Esophagus squamous epithelium (tissue), 5 donors: ENCODE measurements at regions not wholly inside any gene's neighbourhood (a gene's known extent, or its start where the extent isn't known, plus 50 kb on each side); places are given as distances from the start of the nearest gene placed in this dataset.

Experiments used
- DNase-seq: peaks from one replicate; lab custom pipeline; 2025; lab: John Stamatoyannopoulos, UW
- H3K27ac ChIP-seq, 4 donors: fragments of 200-600 bp; sonication (generic); one replicate each; pipeline ENCODE4 v1.5.1; 2016 to 2019; ENCODE audit warnings: mild to moderate bottlenecking in 1 of 4
- H3K27me3 ChIP-seq, 4 donors: fragments of 200-600 bp; sonication (generic); 1 replicate in 3 of 4; 2 replicates in 1 of 4; pipeline versions ENCODE4 v1.5.1 to v1.6.0; 2017 to 2021; ENCODE audit warnings: antibody characterized with exemption in 1 of 4
- H3K36me3 ChIP-seq, 3 donors: fragments of 200-600 bp; sonication (generic); one replicate each; pipeline ENCODE4 v1.5.1; 2016 to 2019
- H3K4me1 ChIP-seq, 3 donors: fragments of 200-600 bp; sonication (generic); one replicate each; pipeline ENCODE4 v1.5.1; 2017 to 2019
- H3K4me3 ChIP-seq, 4 donors: fragments of 200-600 bp; sonication (generic); 1 replicate in 3 of 4; 2 replicates in 1 of 4; pipeline ENCODE4 v1.5.1; 2016 to 2019; ENCODE audit warnings: mild to moderate bottlenecking in 2 of 4, moderate library complexity in 1 of 4
- H3K9me3 ChIP-seq, 3 donors: fragments of 200-600 bp; sonication (generic); one replicate each; pipeline ENCODE4 v1.5.1; 2016 to 2019
- CTCF ChIP-seq, 6 experiments: fragments of 450-650 bp in 4 of 6; fragments of 200-600 bp in 2 of 6; sonication (generic) in 2 of 6; IDR thresholded peaks; one replicate each; pipeline ENCODE4 v1.5.1; 2016 to 2019; ENCODE audit warnings: antibody characterized with exemption in 6 of 6, mild to moderate bottlenecking in 4 of 6, moderate library complexity in 4 of 6
- POLR2A ChIP-seq, 4 donors: fragments of 450-650 bp; IDR thresholded peaks; one replicate each; pipeline ENCODE4 v1.6.1; 2017; ENCODE audit warnings: antibody characterized with exemption in 4 of 4, mild to moderate bottlenecking in 4 of 4, moderate library complexity in 3 of 4
- WGBS, 2 donors: methylation state at CpG; one replicate each; pipeline ENCODE4 v1.1.5; 2018; 5-methylcytosine and 5-hydroxymethylcytosine counted together
- intact Hi-C: fragments of 100-400 bp; cut with DNase I; formaldehyde crosslinking; loops from one replicate; pipeline ENCODE4 v1.15.0; 2022
- donor health status: DM: yes; HTN: yes; CAD: no.

DNA sequence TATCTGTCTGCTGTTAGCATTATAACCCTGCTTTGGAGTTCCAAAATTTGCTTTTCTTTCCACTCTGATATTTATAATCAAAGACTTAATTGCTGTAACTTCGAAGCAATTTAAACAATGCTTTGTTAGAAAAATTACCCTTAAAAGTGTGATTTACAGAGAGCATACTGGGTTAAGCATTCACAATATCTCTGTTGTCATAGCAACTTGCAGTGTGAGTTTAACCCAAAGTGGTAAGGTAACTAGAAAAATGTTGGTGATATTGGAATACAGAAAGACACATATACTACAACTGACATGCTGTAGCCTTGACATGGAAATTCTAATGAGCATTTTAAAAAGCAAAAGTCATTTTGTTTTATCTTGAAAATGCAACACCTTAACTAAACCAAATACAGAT lies 70.4 kb upstream of the SMLR1 start:
- TF ChIP-seq POLR2A (IDR thresholded peaks at IDR 0.05), result no peak
- no peak for TF ChIP-seq CTCF (IDR thresholded peaks at IDR 0.05)
- Histone ChIP-seq H3K4me3 (no peak overlapping the region), H3K36me3 (no peaks in the 10 kb centered on the region), H3K9me3 (no peaks in the 10 kb centered on the region), H3K27ac (no peak overlapping the region), H3K4me1 (no peaks in the 10 kb centered on the region), H3K27me3 (no peaks in the 10 kb centered on the region)
- WGBS, 2 donors, result 65 to 78% methylated on average over 1 of the region's 1 CpG
- intact Hi-C loops, result no loop called here
- DNase-seq, result no peak

DNA sequence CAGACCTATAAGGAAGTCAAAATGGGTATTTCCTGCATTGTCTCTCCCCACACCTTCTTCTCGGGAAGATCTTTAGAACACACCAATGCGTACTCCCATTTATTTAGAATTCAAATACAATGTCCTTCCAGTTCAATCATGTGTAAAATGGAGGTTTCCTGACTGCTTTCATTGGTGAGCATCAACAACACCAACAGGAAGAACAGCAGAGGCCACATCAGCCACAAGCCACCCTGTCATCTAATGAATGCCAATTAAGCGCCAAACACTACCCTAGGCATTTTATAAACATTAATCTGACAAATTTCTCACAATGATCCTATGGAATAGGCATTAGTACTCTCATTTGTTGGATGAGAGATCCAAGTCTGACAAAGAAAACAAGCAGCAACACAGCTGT lies 68.4 kb upstream of the SMLR1 start:
- no peak for DNase-seq
- H3K4me3 ChIP-seq, result no peak overlapping the region
- TF ChIP-seq CTCF (IDR thresholded peaks at IDR 0.05), result no peak
- TF ChIP-seq POLR2A (IDR thresholded peaks at IDR 0.05), result no peak
- 77 to 81% methylated on average over 3 of the region's 3 CpGs for WGBS, 2 donors
- H3K27ac ChIP-seq, result no peak overlapping the region
- H3K36me3 ChIP-seq, result no peaks in the 10 kb centered on the region
- H3K27me3 ChIP-seq, result no peaks in the 10 kb centered on the region
- H3K4me1 ChIP-seq, result no peaks in the 10 kb centered on the region
- no peaks in the 10 kb centered on the region for H3K9me3 ChIP-seq
- intact Hi-C loops, result no loop called here

- intact Hi-C loops, result no loop called here
- no peaks in the 10 kb centered on the region for H3K27me3 ChIP-seq
- 42 to 80% methylated on average over 1 of the region's 1 CpG for WGBS, 2 donors
- H3K4me3 ChIP-seq, result no peak overlapping the region
- no peaks in the 10 kb centered on the region for H3K36me3 ChIP-seq
- no peak overlapping the region for H3K27ac ChIP-seq
- H3K9me3 ChIP-seq, result no peaks in the 10 kb centered on the region
- no peaks in the 10 kb centered on the region for H3K4me1 ChIP-seq
- no peak for DNase-seq
- no peak for TF ChIP-seq POLR2A (IDR thresholded peaks at IDR 0.05)
- TF ChIP-seq CTCF (IDR thresholded peaks at IDR 0.05), result peak in 2 of 6 experiments; percentile 26 to 57
These were observed 67.2 kb upstream of the SMLR1 start for GRCh38 chr6:130760006-130760405.

- no peak overlapping the region for H3K27ac ChIP-seq
- H3K36me3 ChIP-seq, result no peaks in the 10 kb centered on the region
- H3K27me3 ChIP-seq, result no peaks in the 10 kb centered on the region
- intact Hi-C loops, result no loop called here
- no peaks in the 10 kb centered on the region for H3K9me3 ChIP-seq
- 78 to 92% methylated on average over 1 of the region's 1 CpG for WGBS, 2 donors
- no peak for DNase-seq
- no peak for TF ChIP-seq POLR2A (IDR thresholded peaks at IDR 0.05)
- no peak for TF ChIP-seq CTCF (IDR thresholded peaks at IDR 0.05)
- no peaks in the 10 kb centered on the region for H3K4me1 ChIP-seq
- no peak overlapping the region for H3K4me3 ChIP-seq
These were observed 65.9 kb upstream of the SMLR1 start for GRCh38 chr6:130761286-130761685.

- intact Hi-C loops, result no loop called here
- 80 to 88% methylated on average over 3 of the region's 3 CpGs for WGBS, 2 donors
- Histone ChIP-seq H3K27me3 (no peaks in the 10 kb centered on the region), H3K9me3 (no peaks in the 10 kb centered on the region), H3K36me3 (no peaks in the 10 kb centered on the region), H3K27ac (no peak overlapping the region), H3K4me3 (no peak overlapping the region), H3K4me1 (no peaks in the 10 kb centered on the region)
- DNase-seq, result no peak
- no peak for TF ChIP-seq POLR2A (IDR thresholded peaks at IDR 0.05)
- no peak for TF ChIP-seq CTCF (IDR thresholded peaks at IDR 0.05)
These were observed 62.0 kb upstream of the SMLR1 start for GRCh38 chr6:130765181-130765727.
